OCI-LY7 (cell line): ENCODE measurements at regions not wholly inside any gene's neighbourhood (a gene's known extent, or its start where the extent isn't known, plus 50 kb on each side); places are given as distances from the start of the nearest gene placed in this dataset.

Experiments
- BruUV-seq: library from RNA; stranded (reverse); fragments of 400-500 nt; replicated peaks from 2 replicates; lab custom pipeline; 2021; lab: Mats Ljungman, UMichigan
- CTCF ChIA-PET: fragments of 300-600 bp; sonication (Branson Sonifier 250); formaldehyde crosslinking; loops from one replicate; lab custom pipeline; 2022; ENCODE audit warnings: antibody characterized with exemption; ENCODE audit not compliant: unreplicated experiment; lab: Charles Lee
- POLR2A ChIA-PET: fragments of 300-600 bp; sonication (Branson Sonifier 250); formaldehyde crosslinking; loops from one replicate; lab custom pipeline; 2022; ENCODE audit warnings: antibody characterized with exemption; lab: Charles Lee
- DNase-seq: peaks from one replicate; pipeline ENCODE4 v3.0.0-alpha.2; 2015; ENCODE audit warnings: low spot score
- H2AFZ ChIP-seq: fragments of 200-600 bp; sonication (generic), shearing (Covaris generic); 2 replicates; pipeline ENCODE4 v1.6.1; 2014; ENCODE audit warnings: mild to moderate bottlenecking, antibody characterized with exemption, low read length, moderate library complexity
- H3K27ac ChIP-seq: fragments of 200-600 bp; sonication (generic); 2 replicates; pipeline ENCODE4 v1.5.1; 2014; ENCODE audit warnings: mixed run types, low read depth, mild to moderate bottlenecking, moderate library complexity, low read length, inconsistent platforms; ENCODE audit not compliant: poor library complexity, severe bottlenecking
- H3K36me3 ChIP-seq: fragments of 200-600 bp; sonication (generic); 2 replicates; pipeline ENCODE4 v1.6.1; 2014; ENCODE audit warnings: mild to moderate bottlenecking, antibody characterized with exemption, low read length, moderate library complexity, mixed read lengths; ENCODE audit not compliant: insufficient read depth
- H3K4me1 ChIP-seq: fragments of 200-600 bp; sonication (generic); 2 replicates; pipeline ENCODE4 v1.5.1; 2014; ENCODE audit warnings: mild to moderate bottlenecking, low read length; ENCODE audit not compliant: insufficient read depth, poor library complexity, severe bottlenecking
- H3K4me2 ChIP-seq: fragments of 200-600 bp; sonication (generic); 2 replicates; pipeline ENCODE4 v1.6.1; 2014; ENCODE audit warnings: mild to moderate bottlenecking, low read length
- H3K4me3 ChIP-seq: fragments of 200-600 bp; sonication (generic); 2 replicates; pipeline ENCODE4 v1.5.1; 2014; ENCODE audit warnings: mild to moderate bottlenecking, low read depth, low read length; ENCODE audit not compliant: poor library complexity, severe bottlenecking
- H3K79me2 ChIP-seq: fragments of 200-600 bp; sonication (generic); 2 replicates; pipeline ENCODE4 v1.6.1; 2016; ENCODE audit warnings: low read depth, mild to moderate bottlenecking, low read length, moderate library complexity, mixed read lengths; ENCODE audit not compliant: insufficient read depth
- H3K9me2 ChIP-seq: fragments of 200-600 bp; sonication (generic); 2 replicates; pipeline ENCODE4 v1.6.1; 2016; ENCODE audit warnings: mild to moderate bottlenecking, low read length, mixed read lengths; ENCODE audit not compliant: insufficient read depth
- H3K9me3 ChIP-seq: fragments of 200-600 bp; sonication (generic); 2 replicates; pipeline ENCODE4 v1.6.1; 2014; ENCODE audit warnings: mild to moderate bottlenecking, mixed run types, low read length, mixed read lengths
- H4K20me1 ChIP-seq: fragments of 200-600 bp; sonication (generic); 2 replicates; pipeline ENCODE4 v1.6.1; 2014; ENCODE audit warnings: mild to moderate bottlenecking, antibody characterized with exemption, low read length, moderate library complexity, mixed read lengths; ENCODE audit not compliant: insufficient read depth
- CTCF ChIP-seq: fragments of 200-600 bp; sonication (generic); conservative IDR thresholded peaks from 2 replicates; pipeline ENCODE4 v1.5.1; 2014; ENCODE audit warnings: mild to moderate bottlenecking, antibody characterized with exemption, low read length, moderate library complexity, mixed read lengths
- EZH2phosphoT487 ChIP-seq: fragments of 200-600 bp; sonication (generic); IDR thresholded peaks from 2 replicates; pipeline ENCODE4 v1.6.1; 2018; ENCODE audit warnings: low read depth, borderline replicate concordance, mild to moderate bottlenecking, mixed run types, antibody characterized with exemption, low read length, moderate library complexity, mixed read lengths
- intact Hi-C: fragments of 100-400 bp; cut with micrococcal nuclease; formaldehyde crosslinking; loops from one replicate; pipeline ENCODE4 v1.10.0; 2022; ENCODE audit not compliant: unreplicated experiment

DNA sequence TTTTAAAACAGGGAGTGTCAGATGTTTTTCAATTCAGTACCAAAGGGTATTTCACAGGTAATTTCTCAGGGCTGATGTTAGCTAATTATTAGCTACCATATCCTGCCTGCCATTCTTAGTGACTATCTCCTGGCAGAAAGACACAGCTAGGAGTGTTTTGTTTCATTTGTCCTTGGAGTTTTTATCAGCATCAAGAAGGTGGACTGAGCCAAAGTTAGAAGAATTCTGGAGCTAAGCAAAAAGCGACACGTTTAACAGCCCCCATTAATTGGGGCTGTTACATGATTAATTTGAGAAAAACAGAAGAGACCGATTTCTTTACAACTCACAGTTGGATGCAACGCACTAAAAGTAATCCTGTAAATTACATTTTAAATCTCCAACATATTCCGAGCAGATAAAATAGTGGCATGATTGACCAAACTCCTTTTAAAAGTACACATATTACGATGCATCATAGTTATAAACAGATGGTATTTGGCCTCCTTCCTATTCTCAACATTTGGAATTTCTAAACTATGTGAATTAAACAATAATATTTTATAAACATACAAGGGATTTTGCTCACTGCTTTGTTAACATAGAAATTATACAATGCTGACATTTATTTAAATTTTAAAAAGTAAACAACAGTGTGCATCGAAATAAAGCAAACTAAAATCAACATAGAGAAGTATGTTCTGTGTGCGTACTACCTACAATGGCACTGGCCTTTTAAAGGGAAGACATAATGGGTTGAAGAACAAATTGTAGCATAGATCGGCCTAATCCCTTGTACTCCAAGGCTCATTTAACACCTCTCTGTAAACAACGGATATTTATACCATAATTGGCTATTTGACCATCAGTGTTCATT lies 585.1 kb downstream of the ZEB2 start:
- no peak for DNase-seq
- Histone ChIP-seq H4K20me1 (no peaks in the 10 kb centered on the region), H3K36me3 (no peaks in the 10 kb centered on the region), H3K4me3 (no peak overlapping the region), H3K9me2 (no peaks in the 10 kb centered on the region), H3K4me1 (no peaks in the 10 kb centered on the region), H2AFZ (no peak overlapping the region), H3K27ac (no peak overlapping the region), H3K79me2 (no peaks in the 10 kb centered on the region), H3K4me2 (no peak overlapping the region), H3K9me3 (no peaks in the 10 kb centered on the region)
- TF ChIP-seq EZH2phosphoT487 (no peak), CTCF (no peak)
- CTCF ChIA-PET: no interaction called here
- BruUV-seq: no TSS peak
- POLR2A ChIA-PET: interaction anchor here (0.6 kb wide), 1 partner anchor 186 kb away, joined by 3 read pairs; no protein-coding TSS in a partner anchor
- intact Hi-C loops: no loop called here

GRCh38 chr2:143933946-143934569 lies 585.9 kb downstream of the ZEB2 start:
- ChIA-PET POLR2A (interaction anchor here (0.6 kb wide), 1 partner anchor 19 kb away, joined by 3 read pairs; no protein-coding TSS in a partner anchor), CTCF (no interaction called here)
- intact Hi-C loops: no loop called here

More at GRCh38 chr2:143933946-143934569, 585.9 kb downstream of the ZEB2 start:
- Histone ChIP-seq H3K4me1 (no peaks in the 10 kb centered on the region), H4K20me1 (no peaks in the 10 kb centered on the region), H3K4me3 (no peak overlapping the region), H3K9me3 (no peaks in the 10 kb centered on the region), H3K79me2 (no peaks in the 10 kb centered on the region), H3K36me3 (no peaks in the 10 kb centered on the region), H2AFZ (no peak overlapping the region), H3K9me2 (no peaks in the 10 kb centered on the region), H3K4me2 (no peak overlapping the region), H3K27ac (no peak overlapping the region)
- BruUV-seq: no TSS peak
- no peak for TF ChIP-seq EZH2phosphoT487
- no peak for TF ChIP-seq CTCF
- DNase-seq: no peak
